ENCODE measurements at regions not wholly inside any gene's neighbourhood (a gene's known extent, or its start where the extent isn't known, plus 50 kb on each side); places are given as distances from the start of the nearest gene placed in this dataset.

DNA sequence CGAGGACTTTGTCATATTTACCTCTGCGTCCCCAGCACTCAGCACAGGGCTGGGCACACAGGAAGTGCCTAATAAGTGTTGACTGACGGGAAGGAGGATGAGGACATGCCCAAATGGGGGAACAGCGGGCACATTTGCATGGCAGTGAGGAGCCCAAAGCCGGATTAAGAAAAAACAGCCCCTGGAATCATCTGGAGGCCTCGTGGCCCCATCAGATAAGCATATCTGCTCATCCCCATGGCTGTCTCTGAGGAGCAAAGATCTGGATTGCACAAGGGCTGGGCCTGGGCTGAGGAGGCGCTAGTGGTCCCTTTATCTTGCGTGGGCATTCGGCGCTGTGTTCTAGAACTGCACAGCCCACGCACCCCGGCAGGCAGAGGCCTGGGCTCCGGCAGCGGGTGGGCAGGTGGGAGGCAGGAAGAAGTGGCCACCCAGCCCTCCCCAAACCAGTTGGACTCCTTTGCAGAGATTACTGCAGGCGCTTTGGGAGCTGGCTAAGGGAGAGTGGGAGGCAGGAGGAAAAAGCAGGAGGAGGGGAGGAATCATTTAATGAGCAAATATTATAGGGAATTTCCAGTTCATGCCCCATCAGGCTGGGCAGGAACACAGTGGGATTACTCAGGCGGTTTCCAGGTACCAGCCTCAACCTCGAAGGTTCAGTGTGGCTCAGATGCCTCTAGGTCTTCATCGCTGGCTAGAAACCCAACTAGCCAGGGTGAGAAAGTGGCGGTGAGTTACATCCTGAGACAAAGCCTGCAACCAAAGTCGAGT is 108.1 kb downstream of the CEBPB start:
- Histone ChIP-seq H3K79me2 (ENCODE audit: control insufficient read depth, insufficient read depth, low read length) (no peaks in the 10 kb centered on the region), H3K4me3 (ENCODE audit: control insufficient read depth in 2 of 3, extremely low read depth in 1 of 3, insufficient read depth in 2 of 3, low read depth in 1 of 3, low read length in 3 of 3) (no peak overlapping the region), H4K20me1 (ENCODE audit: control insufficient read depth, extremely low read depth, insufficient read depth, low read length) (no peaks in the 10 kb centered on the region), H3K4me2 (ENCODE audit: control insufficient read depth, extremely low read depth, insufficient read depth, low read depth, low read length) (peak overlapping the region; percentile 18), H3K27ac (ENCODE audit: control insufficient read depth, insufficient read depth, low read length) (no peak overlapping the region), H3K27me3 (ENCODE audit: control insufficient read depth, extremely low read depth, insufficient read depth, low read length) (no peaks in the 10 kb centered on the region), H3K9me1 (ENCODE audit: control insufficient read depth, extremely low read depth, insufficient read depth, low read length) (no peaks in the 10 kb centered on the region), H3K36me3 (ENCODE audit: control insufficient read depth in 2 of 2, extremely low read depth in 1 of 2, insufficient read depth in 2 of 2, low read length in 2 of 2) (no peaks in the 10 kb centered on the region), H3K9ac (ENCODE audit: control insufficient read depth, extremely low read depth, insufficient read depth, low read length) (peak overlapping the region; percentile 8), H2AFZ (ENCODE audit: control insufficient read depth, low read length) (peak overlapping the region; percentile 8), H3K9me3 (ENCODE audit: control insufficient read depth, low read depth, low read length) (no peaks in the 10 kb centered on the region), H3K4me1 (ENCODE audit: control insufficient read depth, extremely low read depth, insufficient read depth, low read length) (peaks cover 11% of the 10 kb centered on the region)
- dilution Hi-C loops (cut with MboI; ENCODE audit: extremely low pct_ligation_motif_present, low sequenced_read_pairs), result no loop called here
- FAIRE-seq, result no peak
- TF ChIP-seq, protein P1, sequence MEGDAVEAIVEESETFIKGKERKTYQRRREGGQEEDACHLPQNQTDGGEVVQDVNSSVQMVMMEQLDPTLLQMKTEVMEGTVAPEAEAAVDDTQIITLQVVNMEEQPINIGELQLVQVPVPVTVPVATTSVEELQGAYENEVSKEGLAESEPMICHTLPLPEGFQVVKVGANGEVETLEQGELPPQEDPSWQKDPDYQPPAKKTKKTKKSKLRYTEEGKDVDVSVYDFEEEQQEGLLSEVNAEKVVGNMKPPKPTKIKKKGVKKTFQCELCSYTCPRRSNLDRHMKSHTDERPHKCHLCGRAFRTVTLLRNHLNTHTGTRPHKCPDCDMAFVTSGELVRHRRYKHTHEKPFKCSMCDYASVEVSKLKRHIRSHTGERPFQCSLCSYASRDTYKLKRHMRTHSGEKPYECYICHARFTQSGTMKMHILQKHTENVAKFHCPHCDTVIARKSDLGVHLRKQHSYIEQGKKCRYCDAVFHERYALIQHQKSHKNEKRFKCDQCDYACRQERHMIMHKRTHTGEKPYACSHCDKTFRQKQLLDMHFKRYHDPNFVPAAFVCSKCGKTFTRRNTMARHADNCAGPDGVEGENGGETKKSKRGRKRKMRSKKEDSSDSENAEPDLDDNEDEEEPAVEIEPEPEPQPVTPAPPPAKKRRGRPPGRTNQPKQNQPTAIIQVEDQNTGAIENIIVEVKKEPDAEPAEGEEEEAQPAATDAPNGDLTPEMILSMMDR (optimal IDR thresholded peaks at IDR 0.05 in 1 of 3, IDR thresholded peaks at IDR 0.05 in 1 of 3, conservative IDR thresholded peaks at IDR 0.05 in 1 of 3; ENCODE audit: extremely low read depth in 1 of 3, insufficient read depth in 2 of 3, low read length in 3 of 3), result peak in 1 of 3 experiments; percentile 18
- TF ChIP-seq EZH2 (IDR thresholded peaks at IDR 0.05; ENCODE audit: low read length), result no peak
- no peak for DNase-seq (ENCODE audit: low read depth, low spot score)

DNA sequence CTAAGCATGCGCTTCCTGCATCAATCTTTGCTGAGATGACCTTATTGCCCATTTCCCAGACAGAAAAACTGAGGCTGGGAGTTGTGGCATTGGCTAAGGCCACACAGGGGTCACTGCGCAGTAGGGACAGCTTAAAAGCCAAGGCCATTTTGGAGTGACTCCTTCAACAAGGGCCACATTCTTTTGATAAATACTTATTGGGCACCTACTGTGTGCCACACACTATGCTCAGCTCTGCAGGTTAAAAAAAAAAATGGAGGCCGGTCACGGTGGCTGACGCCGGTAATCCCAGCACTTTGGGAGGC is 108.6 kb downstream of the CEBPB start:
- no peak overlapping the region for H2AFZ ChIP-seq (ENCODE audit: control insufficient read depth, low read length)
- H3K9me1 ChIP-seq (ENCODE audit: control insufficient read depth, extremely low read depth, insufficient read depth, low read length), result no peaks in the 10 kb centered on the region
- H3K36me3 ChIP-seq (ENCODE audit: control insufficient read depth in 2 of 2, extremely low read depth in 1 of 2, insufficient read depth in 2 of 2, low read length in 2 of 2), result no peaks in the 10 kb centered on the region
- no peak overlapping the region for H3K27ac ChIP-seq (ENCODE audit: control insufficient read depth, insufficient read depth, low read length)
- H3K9ac ChIP-seq (ENCODE audit: control insufficient read depth, extremely low read depth, insufficient read depth, low read length), result no peak overlapping the region
- TF ChIP-seq, protein P1 (optimal IDR thresholded peaks at IDR 0.05 in 1 of 3, IDR thresholded peaks at IDR 0.05 in 1 of 3, conservative IDR thresholded peaks at IDR 0.05 in 1 of 3; ENCODE audit: extremely low read depth in 1 of 3, insufficient read depth in 2 of 3, low read length in 3 of 3), result no peak
- no peak for TF ChIP-seq EZH2 (IDR thresholded peaks at IDR 0.05; ENCODE audit: low read length)
- no peaks in the 10 kb centered on the region for H3K27me3 ChIP-seq (ENCODE audit: control insufficient read depth, extremely low read depth, insufficient read depth, low read length)
- H3K9me3 ChIP-seq (ENCODE audit: control insufficient read depth, low read depth, low read length), result no peaks in the 10 kb centered on the region
- peaks cover 13% of the 10 kb centered on the region for H3K4me1 ChIP-seq (ENCODE audit: control insufficient read depth, extremely low read depth, insufficient read depth, low read length)
- H3K4me2 ChIP-seq (ENCODE audit: control insufficient read depth, extremely low read depth, insufficient read depth, low read depth, low read length), result no peak overlapping the region
- no peak for FAIRE-seq
- no peaks in the 10 kb centered on the region for H3K79me2 ChIP-seq (ENCODE audit: control insufficient read depth, insufficient read depth, low read length)
- no peak overlapping the region for H3K4me3 ChIP-seq (ENCODE audit: control insufficient read depth in 2 of 3, extremely low read depth in 1 of 3, insufficient read depth in 2 of 3, low read depth in 1 of 3, low read length in 3 of 3)
- DNase-seq (ENCODE audit: low read depth, low spot score), result no peak
- no peaks in the 10 kb centered on the region for H4K20me1 ChIP-seq (ENCODE audit: control insufficient read depth, extremely low read depth, insufficient read depth, low read length)
- dilution Hi-C loops (cut with MboI; ENCODE audit: extremely low pct_ligation_motif_present, low sequenced_read_pairs), result no loop called here

All from keratinocyte (primary cell).